Lung (tissue), 11 donors: ENCODE measurements at regions not wholly inside any gene's neighbourhood (a gene's known extent, or its start where the extent isn't known, plus 50 kb on each side); places are given as distances from the start of the nearest gene placed in this dataset.

Source experiments
- ATAC-seq: fragments of 200-7000 bp; cut with Tn5 transposase; one replicate; pipeline ENCODE4 v1.9.1; 2020; ENCODE audit warnings: moderate number of reproducible peaks; ENCODE audit not compliant: insufficient read depth, low FRiP score
- DNase-seq, 3 donors: peaks; one replicate each; pipeline ENCODE4 v3.0.0-alpha.2; 2013 to 2017
- H3K27ac ChIP-seq, 2 donors: one replicate each; pipeline ENCODE4 v1.5.1; 2013; ENCODE audit warnings: mild to moderate bottlenecking in 2 of 2, moderate library complexity in 2 of 2, control low read depth in 1 of 2, inconsistent platforms in 1 of 2, low read depth in 1 of 2, low read length in 1 of 2
- H3K27me3 ChIP-seq, 3 donors: one replicate each; pipeline ENCODE4 v1.5.1; 2013; ENCODE audit warnings: low read length in 2 of 3; ENCODE audit not compliant: control insufficient read depth in 3 of 3, insufficient read depth in 3 of 3
- H3K36me3 ChIP-seq, 4 donors: one replicate each; pipeline ENCODE4 v1.5.1; 2013; ENCODE audit warnings: low read length in 4 of 4, mild to moderate bottlenecking in 1 of 4, moderate library complexity in 1 of 4; ENCODE audit not compliant: control insufficient read depth in 4 of 4, insufficient read depth in 4 of 4
- H3K4me1 ChIP-seq, 5 donors: one replicate each; pipeline ENCODE4 v1.5.1; 2013; ENCODE audit warnings: low read length in 5 of 5, mild to moderate bottlenecking in 2 of 5, moderate library complexity in 1 of 5; ENCODE audit not compliant: control insufficient read depth in 5 of 5, insufficient read depth in 5 of 5
- H3K4me3 ChIP-seq: one replicate; pipeline ENCODE4 v1.5.1; 2013; ENCODE audit warnings: mild to moderate bottlenecking, control low read depth, moderate library complexity
- H3K9ac ChIP-seq, 2 donors: one replicate each; pipeline ENCODE4 v1.5.1; 2013; ENCODE audit warnings: low read length in 2 of 2, control low read depth in 1 of 2; ENCODE audit not compliant: insufficient read depth in 1 of 2
- H3K9me3 ChIP-seq, 4 donors: one replicate each; pipeline ENCODE4 v1.5.1; 2013; ENCODE audit warnings: low read length in 3 of 4, mild to moderate bottlenecking in 1 of 4, moderate library complexity in 1 of 4; ENCODE audit not compliant: control insufficient read depth in 4 of 4, insufficient read depth in 3 of 4
- WGBS, 2 donors: extraction: QIAGEN DNeasy Blood & Tissue Kit; methylation state at CpG; one replicate each; pipeline ENCODE4 v1.1.7; 2013; 5-methylcytosine and 5-hydroxymethylcytosine counted together
- TF ChIP-seq, protein P1 (sequence below): IDR thresholded peaks from 2 replicates; pipeline ENCODE4 v1.5.1; 2012; ENCODE audit warnings: mild to moderate bottlenecking; ENCODE audit errors: control extremely low read depth, extremely low read depth
- donor health status: control.
- donor health status: control.
- donor health status: Bipolar disorder and iron deficiency.
- donor health status: healthy.
- donor health status: DM: yes; HTN: yes; CAD: no.

DNA sequence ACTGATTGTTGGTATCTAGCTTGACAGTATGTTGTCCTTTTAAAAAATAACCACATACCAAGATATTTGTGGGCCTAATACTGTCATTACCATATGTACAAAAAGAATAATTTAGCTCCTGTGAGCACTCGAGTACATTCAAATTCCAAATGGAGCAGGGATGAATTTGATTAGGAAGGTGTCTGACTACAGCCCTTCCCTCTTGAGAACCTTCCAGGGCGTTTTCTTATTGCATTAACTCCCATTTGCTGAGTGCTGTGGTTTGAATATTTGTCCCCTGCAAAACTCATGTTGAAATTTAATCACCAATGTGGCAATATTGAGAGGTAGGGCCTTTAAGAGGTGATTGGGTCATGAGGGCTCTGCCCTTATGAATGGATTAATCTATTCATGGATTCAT, 76.9 kb upstream of the RALY start:
- TF ChIP-seq, protein P1, sequence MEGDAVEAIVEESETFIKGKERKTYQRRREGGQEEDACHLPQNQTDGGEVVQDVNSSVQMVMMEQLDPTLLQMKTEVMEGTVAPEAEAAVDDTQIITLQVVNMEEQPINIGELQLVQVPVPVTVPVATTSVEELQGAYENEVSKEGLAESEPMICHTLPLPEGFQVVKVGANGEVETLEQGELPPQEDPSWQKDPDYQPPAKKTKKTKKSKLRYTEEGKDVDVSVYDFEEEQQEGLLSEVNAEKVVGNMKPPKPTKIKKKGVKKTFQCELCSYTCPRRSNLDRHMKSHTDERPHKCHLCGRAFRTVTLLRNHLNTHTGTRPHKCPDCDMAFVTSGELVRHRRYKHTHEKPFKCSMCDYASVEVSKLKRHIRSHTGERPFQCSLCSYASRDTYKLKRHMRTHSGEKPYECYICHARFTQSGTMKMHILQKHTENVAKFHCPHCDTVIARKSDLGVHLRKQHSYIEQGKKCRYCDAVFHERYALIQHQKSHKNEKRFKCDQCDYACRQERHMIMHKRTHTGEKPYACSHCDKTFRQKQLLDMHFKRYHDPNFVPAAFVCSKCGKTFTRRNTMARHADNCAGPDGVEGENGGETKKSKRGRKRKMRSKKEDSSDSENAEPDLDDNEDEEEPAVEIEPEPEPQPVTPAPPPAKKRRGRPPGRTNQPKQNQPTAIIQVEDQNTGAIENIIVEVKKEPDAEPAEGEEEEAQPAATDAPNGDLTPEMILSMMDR, result no peak
- ATAC-seq, result no peak
- no peak overlapping the region for H3K27ac ChIP-seq
- H3K4me3 ChIP-seq, result no peak overlapping the region
- peaks cover 0 to 5% (median 4%) of the 10 kb centered on the region in 5 donors for H3K4me1 ChIP-seq
- H3K27me3 ChIP-seq, result no peaks in the 10 kb centered on the region
- 64 to 69% methylated on average over 2 of the region's 2 CpGs for WGBS, 2 donors
- no peak for DNase-seq
- no peak overlapping the region for H3K9ac ChIP-seq
- H3K36me3 ChIP-seq, result no peaks in the 10 kb centered on the region
- H3K9me3 ChIP-seq, result no peaks in the 10 kb centered on the region

DNA sequence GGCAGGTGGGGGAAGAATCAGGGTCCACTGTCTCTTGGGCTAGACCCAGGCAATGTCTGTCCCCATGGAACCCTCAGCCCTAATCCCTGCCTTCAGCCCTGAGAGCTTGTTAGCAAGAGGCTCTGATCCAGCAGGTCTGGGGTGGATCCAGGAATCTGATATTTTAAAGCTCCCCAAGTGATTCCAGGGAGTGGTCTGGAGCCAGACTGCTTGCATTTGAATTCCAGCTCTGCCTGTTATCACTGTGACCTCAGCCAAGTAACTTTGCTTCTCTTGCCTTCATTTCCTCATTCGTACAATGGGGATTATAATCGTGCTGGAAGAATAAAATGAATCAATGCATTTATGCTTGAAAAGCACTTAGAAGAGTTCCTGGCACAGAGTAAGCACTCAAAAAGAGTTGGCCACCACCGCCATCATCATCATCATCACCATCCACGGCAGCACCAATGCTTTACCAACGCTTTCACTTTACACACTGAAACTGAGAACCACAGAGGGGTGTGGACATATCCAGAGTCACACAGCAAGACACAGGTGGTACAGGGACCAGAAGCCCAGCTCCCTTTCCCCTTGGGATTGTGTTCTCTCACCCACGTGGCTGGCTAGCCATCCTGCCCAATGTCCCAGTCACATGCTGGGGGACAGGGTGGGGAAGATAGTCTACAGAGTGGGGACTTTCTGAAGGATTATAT, 75.7 kb upstream of the RALY start:
- no peaks in the 10 kb centered on the region for H3K27me3 ChIP-seq
- H3K4me3 ChIP-seq, result no peak overlapping the region
- TF ChIP-seq, protein P1, result no peak
- WGBS, 2 donors, result 56 to 77% methylated on average over 6 of the region's 6 CpGs
- H3K36me3 ChIP-seq, result no peaks in the 10 kb centered on the region
- H3K4me1 ChIP-seq, result peaks cover 0 to 4% (median 0%) of the 10 kb centered on the region in 5 donors
- ATAC-seq (no peak), DNase-seq (no peak)
- H3K9ac ChIP-seq, result no peak overlapping the region
- no peaks in the 10 kb centered on the region for H3K9me3 ChIP-seq
- peak overlapping the region in 1 of 2 donors; percentile 26 for H3K27ac ChIP-seq

DNA sequence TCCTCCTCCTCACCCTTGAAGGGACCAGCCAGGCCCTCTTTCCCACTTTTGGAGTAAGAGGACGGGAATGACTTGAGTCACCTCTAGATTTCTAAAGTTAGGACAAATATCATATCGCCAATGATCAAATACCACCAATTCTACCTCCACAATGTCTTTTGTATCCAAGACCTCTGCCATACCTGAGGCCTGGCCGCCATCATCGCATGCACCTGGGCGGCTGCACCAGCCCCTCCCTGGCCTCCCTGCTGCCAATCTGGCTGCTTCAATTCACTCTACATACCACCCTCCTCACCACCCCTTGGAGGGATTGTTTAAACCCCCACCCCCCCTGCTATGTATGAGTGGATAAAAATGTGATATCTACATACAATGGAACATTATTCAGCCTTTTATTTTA, 75.0 kb upstream of the RALY start:
- TF ChIP-seq, protein P1, result no peak
- H3K9ac ChIP-seq, result no peak overlapping the region
- H3K9me3 ChIP-seq, result no peaks in the 10 kb centered on the region
- no peak for ATAC-seq
- 98 to 99% methylated on average over 5 of the region's 5 CpGs for WGBS, 2 donors
- H3K36me3 ChIP-seq, result no peaks in the 10 kb centered on the region
- no peaks in the 10 kb centered on the region for H3K27me3 ChIP-seq
- DNase-seq, result no peak
- H3K4me1 ChIP-seq, result peaks cover 0 to 4% (median 0%) of the 10 kb centered on the region in 5 donors
- no peak overlapping the region for H3K27ac ChIP-seq
- no peak overlapping the region for H3K4me3 ChIP-seq

DNA sequence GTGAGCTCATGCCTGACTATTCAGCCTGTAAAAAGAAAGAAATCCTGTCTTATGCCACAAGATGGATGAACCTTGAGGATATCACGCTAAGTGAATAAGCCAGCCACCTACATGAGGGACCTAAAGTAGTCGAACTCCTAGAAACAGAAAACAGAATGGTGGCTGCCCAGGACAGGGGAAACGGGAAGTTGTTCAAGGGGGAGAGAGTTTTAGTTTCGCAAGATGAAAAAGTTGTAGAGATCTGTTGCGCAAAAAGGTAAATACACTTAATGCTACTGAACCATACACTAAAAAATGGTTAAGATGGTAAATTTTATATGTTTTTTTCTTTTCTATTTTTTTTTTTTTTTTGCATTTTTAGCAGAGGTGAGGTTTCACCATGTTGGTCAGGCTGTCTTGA, 74.1 kb upstream of the RALY start:
- ATAC-seq (no peak), DNase-seq (no peak)
- H3K4me3 ChIP-seq, result no peak overlapping the region
- 31 to 47% methylated on average over 5 of the region's 5 CpGs for WGBS, 2 donors
- peaks cover 0 to 2% (median 0%) of the 10 kb centered on the region in 4 donors for H3K9me3 ChIP-seq
- no peaks in the 10 kb centered on the region for H3K27me3 ChIP-seq
- H3K4me1 ChIP-seq, result peaks cover 0 to 4% (median 0%) of the 10 kb centered on the region in 5 donors
- TF ChIP-seq, protein P1, result no peak
- H3K27ac ChIP-seq, result no peak overlapping the region
- no peak overlapping the region for H3K9ac ChIP-seq
- H3K36me3 ChIP-seq, result no peaks in the 10 kb centered on the region
